ENCODE measurements at regions not wholly inside any gene's neighbourhood (a gene's known extent, or its start where the extent isn't known, plus 50 kb on each side); places are given as distances from the start of the nearest gene placed in this dataset.

GRCh38 chr10:124217031-124217430 is 123.6 kb upstream of the CHST15 start:
- DNase-seq (ENCODE audit: low read depth) = no peak
- in situ Hi-C loops (cut with HindIII; ENCODE audit: low pct_unique_long_range_greater_than_20kb, low sequenced_read_pairs) = no loop called here

GRCh38 chr10:124214610-124215375 is 121.4 kb upstream of the CHST15 start:
- no peak for DNase-seq (ENCODE audit: low read depth)
- in situ Hi-C loops (cut with HindIII; ENCODE audit: low pct_unique_long_range_greater_than_20kb, low sequenced_read_pairs) = no loop called here

DNA sequence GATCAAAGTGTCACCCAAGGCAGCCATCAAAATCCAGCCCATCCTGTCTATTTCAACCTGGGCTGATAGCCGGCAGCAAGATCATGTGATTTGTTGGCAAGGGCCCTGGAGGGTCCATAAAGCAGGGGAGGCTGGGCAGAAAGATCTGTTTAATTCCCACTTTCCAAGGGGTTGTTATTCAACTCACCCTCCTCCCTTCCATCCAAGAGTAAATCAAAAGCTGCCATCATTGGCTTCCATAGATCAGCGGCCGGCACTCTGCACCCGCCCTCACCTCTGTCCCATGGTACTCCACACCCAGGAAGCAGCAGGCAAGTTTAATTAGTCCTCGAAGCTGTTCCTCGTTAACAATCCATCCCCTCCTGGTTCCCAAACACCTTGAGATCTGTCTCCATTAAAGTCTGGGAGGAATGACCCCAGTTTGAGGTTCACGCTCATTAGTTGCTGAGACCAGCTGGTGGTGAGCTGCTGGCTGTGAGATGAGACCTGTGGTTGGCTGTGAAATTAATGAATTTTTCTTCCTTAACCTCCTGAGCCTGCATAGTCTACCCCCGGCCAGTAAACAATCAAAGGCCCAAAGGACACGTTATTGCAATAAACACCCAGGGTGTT is 120.6 kb upstream of the CHST15 start:
- in situ Hi-C loops (cut with HindIII; ENCODE audit: low pct_unique_long_range_greater_than_20kb, low sequenced_read_pairs) = no loop called here
- no peak for DNase-seq (ENCODE audit: low read depth)

- DNase-seq (ENCODE audit: low read depth) = no peak
- in situ Hi-C loops (cut with HindIII; ENCODE audit: low pct_unique_long_range_greater_than_20kb, low sequenced_read_pairs) = no loop called here
Measured at GRCh38 chr10:124213471-124213870, 120.1 kb upstream of the CHST15 start.

DNA sequence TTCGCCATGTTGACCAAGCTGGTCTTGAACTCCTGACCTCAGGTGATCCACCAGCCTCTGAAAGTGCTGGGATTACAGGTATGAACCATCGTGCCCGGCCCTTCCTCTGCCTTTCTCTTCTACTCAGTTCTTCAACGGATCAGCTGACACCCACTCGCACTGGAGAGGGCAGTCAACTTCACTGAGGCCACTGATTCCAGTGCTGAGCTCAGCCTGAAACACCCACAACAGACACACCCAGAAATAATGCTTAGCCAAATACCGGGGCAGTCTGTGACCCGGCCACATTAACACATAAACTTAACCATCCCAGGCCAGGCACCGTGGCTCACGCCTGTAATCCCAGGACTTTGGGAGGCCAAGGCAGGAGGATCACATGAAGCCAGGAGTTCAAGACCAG is 119.3 kb upstream of the CHST15 start:
- in situ Hi-C loops (cut with HindIII; ENCODE audit: low pct_unique_long_range_greater_than_20kb, low sequenced_read_pairs) = no loop called here
- no peak for DNase-seq (ENCODE audit: low read depth)

DNA sequence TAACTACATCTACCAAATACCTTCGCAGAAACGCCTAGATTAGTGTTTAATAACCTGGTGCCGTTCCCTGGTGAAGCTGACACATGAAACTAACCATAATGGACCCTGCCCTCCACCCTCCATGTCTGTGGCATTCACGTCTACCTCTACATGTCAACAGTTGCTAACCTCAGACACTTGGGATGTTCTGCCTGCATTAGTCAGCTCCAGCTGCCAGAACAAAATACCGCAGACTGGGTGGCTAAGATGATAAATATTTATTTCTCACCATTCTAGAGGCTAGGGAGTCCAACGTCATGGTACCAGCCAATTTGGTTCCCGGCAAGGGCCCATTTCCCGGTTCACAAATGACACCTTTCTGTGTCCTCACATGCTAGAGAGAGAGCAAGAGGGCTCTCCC is 118.5 kb upstream of the CHST15 start:
- no peak for DNase-seq (ENCODE audit: low read depth)
- in situ Hi-C loops (cut with HindIII; ENCODE audit: low pct_unique_long_range_greater_than_20kb, low sequenced_read_pairs) = no loop called here

DNA sequence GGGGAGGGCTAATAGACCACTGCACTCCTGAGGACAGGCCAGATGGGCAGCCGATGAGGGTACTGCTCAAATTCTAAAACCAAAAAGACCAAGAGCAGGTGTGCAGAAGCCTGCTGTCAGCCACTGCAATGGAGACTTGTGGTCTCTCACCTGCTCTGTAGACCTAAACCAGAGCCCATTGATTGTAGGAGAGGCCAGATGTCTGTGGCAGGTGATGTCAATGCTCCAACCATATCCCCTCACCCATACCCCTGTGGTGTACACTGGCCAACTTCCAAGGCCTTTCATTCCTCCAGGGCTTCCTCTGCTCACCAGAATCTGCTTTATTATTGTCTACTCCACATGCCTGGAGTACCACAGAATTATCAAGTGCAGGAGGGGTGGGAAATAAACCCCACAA is 116.9 kb upstream of the CHST15 start:
- no peak for DNase-seq (ENCODE audit: low read depth)
- in situ Hi-C loops (cut with HindIII; ENCODE audit: low pct_unique_long_range_greater_than_20kb, low sequenced_read_pairs) = no loop called here

- in situ Hi-C loops (cut with HindIII; ENCODE audit: low pct_unique_long_range_greater_than_20kb, low sequenced_read_pairs) = no loop called here
Measured at GRCh38 chr10:124207391-124207790, 114.0 kb upstream of the CHST15 start.

DNA sequence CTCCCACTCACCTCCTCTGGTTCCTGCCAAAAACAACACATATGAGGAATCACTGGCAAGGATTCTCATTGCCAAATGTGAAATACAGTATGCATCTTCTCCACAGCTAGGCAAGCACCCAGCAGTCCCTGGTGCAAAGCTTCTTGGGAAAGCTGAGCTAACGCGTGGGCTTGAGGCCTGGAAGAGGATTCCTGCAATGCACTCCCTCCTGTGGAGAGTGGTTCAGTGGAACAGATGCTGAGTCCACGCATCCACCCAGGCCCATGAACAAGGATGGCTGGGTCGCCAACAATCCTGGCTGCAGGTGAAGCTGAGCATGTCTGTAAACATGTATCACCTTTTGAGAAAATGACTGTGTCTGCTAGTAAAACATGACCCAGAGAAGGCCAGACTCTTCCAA is 113.2 kb upstream of the CHST15 start:
- in situ Hi-C loops (cut with HindIII; ENCODE audit: low pct_unique_long_range_greater_than_20kb, low sequenced_read_pairs) = no loop called here
- DNase-seq (ENCODE audit: low read depth) = no peak

More at GRCh38 chr10:124207391-124207790, 114.0 kb upstream of the CHST15 start:
- no peak for DNase-seq (ENCODE audit: low read depth)

DNA sequence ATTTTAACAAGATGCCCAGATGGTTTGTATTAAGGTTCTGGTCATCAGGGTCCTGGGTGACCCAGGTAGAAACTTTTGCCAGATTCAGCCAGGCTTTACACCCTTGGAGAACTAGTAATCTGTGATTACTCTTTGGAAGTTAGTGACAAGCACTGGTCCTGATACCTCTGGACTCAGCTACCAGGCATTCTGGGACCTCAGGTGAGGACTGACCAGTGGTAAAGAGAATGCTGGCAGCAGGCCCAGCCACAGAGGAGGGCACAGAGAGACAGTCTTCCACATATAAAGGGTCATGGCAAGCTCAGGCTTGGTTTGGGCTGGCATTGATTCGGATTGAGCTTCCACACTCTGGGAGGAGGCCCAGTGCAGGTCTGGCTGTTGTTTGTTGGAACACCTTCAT is 112.0 kb upstream of the CHST15 start:
- in situ Hi-C loops (cut with HindIII; ENCODE audit: low pct_unique_long_range_greater_than_20kb, low sequenced_read_pairs) = no loop called here
- DNase-seq (ENCODE audit: low read depth) = no peak

DNA sequence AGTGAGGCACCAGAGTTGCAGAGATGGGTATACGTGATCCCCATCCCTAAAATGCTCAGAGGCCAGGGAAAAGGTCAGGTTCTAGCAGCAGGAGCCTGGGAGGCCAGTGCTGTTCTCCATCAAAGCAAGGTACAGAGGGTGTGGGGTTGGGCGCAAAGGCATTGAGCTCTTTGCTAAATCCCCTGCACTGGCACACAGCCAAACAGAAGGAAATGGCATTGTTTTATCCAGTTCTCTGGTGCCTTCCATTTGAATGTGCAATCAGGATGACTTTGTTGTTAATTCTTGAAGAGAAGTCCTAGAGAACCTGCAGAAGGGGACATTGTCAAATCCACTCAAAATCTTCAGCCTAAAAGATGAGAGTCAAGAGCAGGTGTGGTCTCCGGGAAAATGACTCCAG is 111.3 kb upstream of the CHST15 start:
- in situ Hi-C loops (cut with HindIII; ENCODE audit: low pct_unique_long_range_greater_than_20kb, low sequenced_read_pairs) = no loop called here
- DNase-seq (ENCODE audit: low read depth) = no peak

- in situ Hi-C loops (cut with HindIII; ENCODE audit: low pct_unique_long_range_greater_than_20kb, low sequenced_read_pairs) = no loop called here
Measured at GRCh38 chr10:124200011-124200410, 106.6 kb upstream of the CHST15 start.

DNA sequence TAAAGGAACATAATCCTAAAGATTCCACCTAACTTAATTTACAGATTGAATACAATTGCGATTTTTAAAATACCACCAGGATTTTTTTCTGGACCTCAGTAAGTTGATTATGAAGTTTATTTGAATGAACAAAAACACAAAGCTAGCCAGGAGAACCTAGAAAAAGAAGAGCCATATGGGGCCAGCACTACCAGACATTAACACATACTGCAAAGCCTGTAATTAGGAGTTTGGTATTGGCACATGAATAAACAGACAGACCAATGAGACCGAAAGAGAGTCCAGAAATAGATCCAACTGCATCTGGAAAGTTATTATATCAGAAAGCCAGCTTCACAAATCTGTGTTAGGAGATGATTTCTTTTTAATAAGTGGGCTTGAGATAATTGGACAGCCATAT is 105.5 kb upstream of the CHST15 start:
- in situ Hi-C loops (cut with HindIII; ENCODE audit: low pct_unique_long_range_greater_than_20kb, low sequenced_read_pairs) = no loop called here
- DNase-seq (ENCODE audit: low read depth) = no peak

More at GRCh38 chr10:124200011-124200410, 106.6 kb upstream of the CHST15 start:
- no peak for DNase-seq (ENCODE audit: low read depth)

DNA sequence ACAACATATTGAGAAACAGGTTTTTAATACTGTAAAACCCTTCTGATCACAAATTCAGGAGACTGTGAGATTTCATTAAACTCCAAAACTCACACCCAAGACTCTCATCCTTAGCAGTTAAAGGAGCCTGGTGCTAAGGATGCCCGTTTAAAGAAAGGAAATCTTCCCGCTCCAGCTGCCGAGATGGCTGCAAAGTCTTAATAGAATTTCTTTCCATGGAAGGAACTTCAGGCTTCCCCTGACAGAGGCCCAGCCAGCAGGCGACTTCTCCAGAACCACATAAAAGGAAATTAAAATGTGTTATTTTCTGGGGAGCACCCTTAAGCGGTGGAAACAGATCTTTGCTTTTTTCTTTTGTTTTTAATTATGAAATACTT is 104.7 kb upstream of the CHST15 start:
- DNase-seq (ENCODE audit: low read depth) = no peak
- in situ Hi-C loops (cut with HindIII; ENCODE audit: low pct_unique_long_range_greater_than_20kb, low sequenced_read_pairs) = no loop called here

DNA sequence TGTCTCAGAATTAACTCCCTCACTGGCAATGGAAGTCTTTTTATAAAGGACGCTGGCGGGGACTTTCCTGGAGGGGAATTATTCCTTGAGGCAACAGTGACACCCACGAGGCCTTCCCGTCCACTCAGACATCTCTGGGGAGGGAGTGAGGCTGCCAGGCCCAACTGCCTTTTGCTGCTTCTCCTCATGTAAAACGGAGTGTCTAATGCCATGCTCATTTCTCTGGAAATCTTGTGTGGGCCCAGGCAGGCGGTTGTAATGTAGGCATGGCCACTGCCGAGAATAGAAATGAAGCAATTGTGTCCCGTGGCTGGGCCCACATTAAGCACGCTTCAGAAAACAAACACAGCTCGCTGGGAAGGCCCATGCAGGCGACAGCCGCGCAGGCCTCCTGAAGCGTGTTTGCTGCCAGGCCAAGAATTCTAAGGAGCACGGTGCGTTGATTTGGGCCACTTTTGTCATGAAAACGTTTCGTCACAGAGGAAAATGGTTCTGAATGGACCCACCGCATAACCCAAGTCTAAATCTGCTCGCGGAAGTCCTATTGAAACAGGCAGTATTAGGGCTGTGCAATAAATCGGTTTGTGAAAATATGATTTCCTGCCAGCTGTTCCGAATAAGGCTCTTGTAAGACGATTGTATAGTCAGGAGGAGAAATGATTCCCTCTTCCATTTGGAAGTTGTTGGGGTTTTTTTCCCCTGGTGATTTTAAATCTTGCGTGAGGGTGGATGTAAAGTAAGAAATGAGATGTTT is 104.2 kb upstream of the CHST15 start:
- in situ Hi-C loops (cut with HindIII; ENCODE audit: low pct_unique_long_range_greater_than_20kb, low sequenced_read_pairs) = no loop called here
- DNase-seq (ENCODE audit: low read depth) = no peak

- DNase-seq (ENCODE audit: low read depth) = no peak
- in situ Hi-C loops (cut with HindIII; ENCODE audit: low pct_unique_long_range_greater_than_20kb, low sequenced_read_pairs) = no loop called here
Measured at GRCh38 chr10:124196659-124197058, 103.3 kb upstream of the CHST15 start.

DNA sequence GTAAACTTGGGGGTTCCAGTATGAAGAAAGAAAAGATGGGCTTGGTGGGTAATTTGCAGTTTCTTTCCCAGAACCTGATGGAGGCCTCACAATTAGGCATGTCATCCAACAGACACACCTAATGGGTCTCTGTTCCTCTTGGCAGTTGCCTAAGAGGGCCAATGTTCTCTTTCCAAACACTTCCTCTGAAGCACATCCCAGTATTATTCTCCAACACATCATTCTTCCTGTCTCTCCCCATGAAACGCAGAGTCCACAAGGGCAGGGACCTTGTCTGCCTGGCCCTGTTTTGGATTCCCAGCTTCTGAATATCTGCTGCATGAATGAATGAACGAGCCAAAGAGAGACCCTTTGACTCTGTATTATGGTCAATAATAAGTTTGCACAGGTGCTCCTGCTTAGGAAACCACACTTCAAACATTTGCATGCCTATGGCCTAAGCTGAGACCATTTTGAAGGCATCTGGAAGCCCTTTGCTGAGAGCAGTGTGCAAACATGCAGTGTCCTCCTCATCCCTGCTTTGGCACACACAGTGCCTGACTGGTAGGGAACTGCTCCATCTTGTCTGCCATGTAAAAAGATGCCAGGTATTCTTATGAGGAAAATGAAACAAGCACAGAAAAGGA is 100.9 kb upstream of the CHST15 start:
- in situ Hi-C loops (cut with HindIII; ENCODE audit: low pct_unique_long_range_greater_than_20kb, low sequenced_read_pairs) = no loop called here

DNA sequence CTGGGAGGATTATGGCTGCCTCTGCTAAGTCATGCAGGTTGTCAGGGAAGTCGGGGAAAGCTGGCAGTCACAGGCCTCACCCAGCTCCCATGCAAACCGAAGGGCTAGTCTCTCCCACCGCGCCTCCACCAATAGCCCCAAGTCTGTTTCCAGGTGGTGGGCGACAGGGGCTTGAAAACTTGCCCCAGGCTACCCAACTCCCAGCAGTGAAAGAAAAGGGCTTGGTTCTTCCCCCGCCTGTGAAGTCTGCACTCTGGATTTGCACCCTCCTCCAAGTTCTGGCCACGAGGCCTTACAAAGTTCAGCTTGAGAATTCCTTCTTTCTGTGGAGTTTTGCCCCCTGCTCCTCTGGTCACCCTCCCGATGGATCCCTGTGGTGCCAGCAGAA is 99.9 kb upstream of the CHST15 start:
- DNase-seq (ENCODE audit: low read depth) = no peak
- in situ Hi-C loops (cut with HindIII; ENCODE audit: low pct_unique_long_range_greater_than_20kb, low sequenced_read_pairs) = no loop called here

More for the DNA sequence above, 100.9 kb upstream of the CHST15 start:
- no peak for DNase-seq (ENCODE audit: low read depth)
